HFFc6 (cell line): ENCODE measurements at regions not wholly inside any gene's neighbourhood (a gene's known extent, or its start where the extent isn't known, plus 50 kb on each side); places are given as distances from the start of the nearest gene placed in this dataset.

Source experiments
- DNase-seq: peaks from one replicate; pipeline ENCODE4 v3.0.0-alpha.2; 2018
- H3K27ac Mint-ChIP-seq: 2 replicates; pipeline ENCODE4 v1.8.0; 2020; ENCODE audit warnings: mild to moderate bottlenecking, mixed read lengths
- H3K27me3 Mint-ChIP-seq: 2 replicates; pipeline ENCODE4 v1.8.0; 2021; ENCODE audit warnings: mild to moderate bottlenecking, moderate library complexity, mixed read lengths; ENCODE audit not compliant: insufficient read depth
- H3K36me3 Mint-ChIP-seq: 2 replicates; pipeline ENCODE4 v1.8.0; 2021; ENCODE audit warnings: low read depth, mixed read lengths
- H3K4me1 Mint-ChIP-seq: 2 replicates; pipeline ENCODE4 v1.8.0; 2020; ENCODE audit warnings: low read depth, mixed read lengths
- H3K4me3 Mint-ChIP-seq: 2 replicates; pipeline ENCODE4 v1.8.0; 2020; ENCODE audit warnings: mild to moderate bottlenecking, moderate library complexity, mixed read lengths
- H3K9me3 Mint-ChIP-seq: 2 replicates; pipeline ENCODE4 v1.8.0; 2020; ENCODE audit warnings: mild to moderate bottlenecking, mixed read lengths
- TF ChIP-seq, protein P1 (sequence below): fragments of 200-600 bp; sonication (generic); IDR thresholded peaks from 2 replicates; pipeline ENCODE4 v1.5.0; 2021; ENCODE audit warnings: antibody characterized with exemption, mild to moderate bottlenecking

DNA sequence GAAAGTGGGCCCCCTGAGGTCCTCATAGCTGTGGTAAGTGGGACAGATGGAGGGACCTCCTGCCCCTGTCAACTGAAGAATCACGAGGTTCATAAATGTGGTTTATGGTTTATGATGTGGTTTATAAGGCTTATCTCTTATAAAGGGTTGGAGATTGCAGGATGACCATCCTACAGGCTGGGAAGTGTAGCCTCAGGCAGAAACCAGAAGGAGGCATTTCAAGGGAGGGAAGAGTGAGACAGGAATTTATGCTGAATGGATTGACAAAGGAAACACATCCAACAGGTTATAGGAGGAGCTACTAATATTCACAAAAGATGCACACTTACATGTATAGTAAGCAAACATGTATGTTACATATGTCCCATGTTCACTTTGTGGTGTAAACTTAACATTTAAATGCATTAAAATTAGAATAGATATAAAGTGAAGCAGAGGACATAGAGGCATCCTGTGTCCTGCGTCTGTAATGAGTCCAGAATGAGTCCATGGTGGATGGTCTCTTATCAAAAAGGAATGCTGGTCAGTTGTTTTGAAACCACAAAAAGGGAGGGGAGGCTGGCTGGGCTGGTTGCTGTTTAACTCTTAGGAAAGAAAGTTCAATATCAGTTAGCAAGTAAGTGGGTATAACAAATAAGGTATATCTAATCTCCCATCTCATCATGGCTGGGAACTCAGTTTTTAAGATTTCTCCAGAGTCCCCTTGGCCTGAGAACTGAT lies 149.0 kb upstream of the RMST start:
- Mint-ChIP-seq H3K4me3 (no peak overlapping the region), H3K27ac (no peak overlapping the region), H3K27me3 (no peaks in the 10 kb centered on the region), H3K36me3 (no peaks in the 10 kb centered on the region), H3K9me3 (peaks cover 6% of the 10 kb centered on the region; the same call in 1 of the 2 replicates), H3K4me1 (no peaks in the 10 kb centered on the region)
- no peak for DNase-seq
- TF ChIP-seq, protein P1, sequence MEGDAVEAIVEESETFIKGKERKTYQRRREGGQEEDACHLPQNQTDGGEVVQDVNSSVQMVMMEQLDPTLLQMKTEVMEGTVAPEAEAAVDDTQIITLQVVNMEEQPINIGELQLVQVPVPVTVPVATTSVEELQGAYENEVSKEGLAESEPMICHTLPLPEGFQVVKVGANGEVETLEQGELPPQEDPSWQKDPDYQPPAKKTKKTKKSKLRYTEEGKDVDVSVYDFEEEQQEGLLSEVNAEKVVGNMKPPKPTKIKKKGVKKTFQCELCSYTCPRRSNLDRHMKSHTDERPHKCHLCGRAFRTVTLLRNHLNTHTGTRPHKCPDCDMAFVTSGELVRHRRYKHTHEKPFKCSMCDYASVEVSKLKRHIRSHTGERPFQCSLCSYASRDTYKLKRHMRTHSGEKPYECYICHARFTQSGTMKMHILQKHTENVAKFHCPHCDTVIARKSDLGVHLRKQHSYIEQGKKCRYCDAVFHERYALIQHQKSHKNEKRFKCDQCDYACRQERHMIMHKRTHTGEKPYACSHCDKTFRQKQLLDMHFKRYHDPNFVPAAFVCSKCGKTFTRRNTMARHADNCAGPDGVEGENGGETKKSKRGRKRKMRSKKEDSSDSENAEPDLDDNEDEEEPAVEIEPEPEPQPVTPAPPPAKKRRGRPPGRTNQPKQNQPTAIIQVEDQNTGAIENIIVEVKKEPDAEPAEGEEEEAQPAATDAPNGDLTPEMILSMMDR, result no peak

DNA sequence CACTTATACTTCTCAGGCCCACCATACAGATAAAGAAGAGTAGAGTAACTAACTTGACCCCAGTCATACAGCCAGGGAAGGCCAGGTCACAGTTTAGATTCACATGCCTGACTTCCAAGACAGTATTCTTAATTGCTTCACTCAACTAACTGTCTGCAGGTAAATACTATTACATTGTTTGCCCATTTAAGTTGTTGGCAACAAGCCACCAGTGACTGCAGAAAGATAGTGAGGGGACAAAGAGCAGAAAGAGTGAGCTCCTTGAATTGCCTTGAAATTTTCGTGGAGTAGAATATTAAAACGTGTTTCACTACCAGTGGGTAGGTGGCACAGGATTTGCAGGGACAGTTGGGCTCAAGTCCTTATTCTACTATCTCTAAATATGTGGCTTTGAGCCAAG lies 146.3 kb upstream of the RMST start:
- no peaks in the 10 kb centered on the region for H3K4me1 Mint-ChIP-seq
- no peaks in the 10 kb centered on the region for H3K27me3 Mint-ChIP-seq
- no peak overlapping the region for H3K27ac Mint-ChIP-seq
- TF ChIP-seq, protein P1, result no peak
- peaks cover 6% of the 10 kb centered on the region; the same call in 1 of the 2 replicates for H3K9me3 Mint-ChIP-seq
- H3K4me3 Mint-ChIP-seq, result no peak overlapping the region
- no peak for DNase-seq
- no peaks in the 10 kb centered on the region for H3K36me3 Mint-ChIP-seq

DNA sequence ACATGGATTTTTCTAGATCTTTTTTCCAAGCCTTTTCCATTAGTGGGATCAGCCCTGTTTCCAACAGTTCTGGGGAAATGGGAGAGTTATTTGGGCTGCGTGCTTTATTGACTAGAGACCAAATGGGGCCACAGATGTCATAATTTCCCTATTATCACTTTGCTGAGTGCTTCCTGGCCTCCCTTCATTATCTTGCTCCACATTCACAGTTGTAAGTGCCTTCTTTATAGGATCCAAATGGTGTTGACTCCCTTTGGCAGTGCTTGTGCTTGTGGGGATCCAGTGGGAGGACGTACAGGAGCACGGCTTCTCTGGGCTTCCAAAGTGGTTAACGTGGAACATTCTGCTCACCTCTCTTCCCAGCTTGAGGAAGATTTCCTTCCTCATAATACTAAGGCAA lies 141.0 kb upstream of the RMST start:
- DNase-seq, result no peak
- no peaks in the 10 kb centered on the region for H3K27me3 Mint-ChIP-seq
- peaks cover 5% of the 10 kb centered on the region; the same call in 1 of the 2 replicates for H3K36me3 Mint-ChIP-seq
- no peak overlapping the region for H3K4me3 Mint-ChIP-seq
- H3K9me3 Mint-ChIP-seq, result peaks cover 21% of the 10 kb centered on the region
- H3K4me1 Mint-ChIP-seq, result no peaks in the 10 kb centered on the region
- TF ChIP-seq, protein P1, result no peak
- no peak overlapping the region for H3K27ac Mint-ChIP-seq

DNA sequence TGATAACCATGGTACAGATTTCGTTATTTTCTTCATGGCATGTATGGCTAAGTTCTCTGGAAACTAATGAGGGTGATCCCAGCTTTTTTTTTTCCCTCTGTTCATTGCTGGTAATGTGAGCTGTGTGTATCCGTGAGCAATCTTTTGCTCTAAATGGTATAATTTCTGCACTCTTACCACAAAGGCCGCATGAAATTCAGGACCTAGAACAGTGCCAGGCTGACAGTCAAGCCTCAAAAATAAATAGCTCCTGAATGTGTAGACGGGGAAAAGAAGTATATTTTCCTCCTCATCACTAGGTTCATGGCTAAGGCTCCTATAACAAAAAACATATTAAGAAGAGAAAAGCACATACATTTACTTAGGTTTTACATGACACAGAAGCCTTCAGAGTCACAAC lies 140.2 kb upstream of the RMST start:
- Mint-ChIP-seq H3K27me3 (no peaks in the 10 kb centered on the region), H3K36me3 (peaks cover 5% of the 10 kb centered on the region; the same call in 1 of the 2 replicates), H3K4me3 (no peak overlapping the region), H3K27ac (no peak overlapping the region), H3K4me1 (no peaks in the 10 kb centered on the region), H3K9me3 (peaks cover 22% of the 10 kb centered on the region)
- DNase-seq, result no peak
- TF ChIP-seq, protein P1, result no peak

DNA sequence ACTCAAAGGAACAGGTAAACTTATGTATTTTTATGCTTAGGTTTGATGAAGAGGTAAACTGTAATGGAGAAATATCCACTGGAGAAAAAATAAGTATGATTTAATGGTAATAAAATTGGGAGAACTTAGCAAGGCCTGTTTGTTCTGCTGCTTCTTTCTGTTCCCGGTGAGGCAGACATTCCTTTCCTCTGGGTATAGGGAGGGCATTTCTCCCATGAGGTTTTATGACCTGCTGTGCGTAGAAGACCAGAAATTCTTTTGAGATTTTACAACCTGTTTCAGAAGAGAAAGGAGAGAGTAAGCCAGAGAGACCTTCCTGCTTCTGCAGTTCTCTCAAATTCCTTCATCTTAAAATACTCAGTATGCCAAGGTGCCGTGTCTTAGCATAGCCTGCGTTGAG lies 139.4 kb upstream of the RMST start:
- H3K4me3 Mint-ChIP-seq, result no peak overlapping the region
- H3K36me3 Mint-ChIP-seq, result peaks cover 5% of the 10 kb centered on the region; the same call in 1 of the 2 replicates
- H3K27me3 Mint-ChIP-seq, result no peaks in the 10 kb centered on the region
- no peaks in the 10 kb centered on the region for H3K4me1 Mint-ChIP-seq
- peaks cover 24% of the 10 kb centered on the region for H3K9me3 Mint-ChIP-seq
- H3K27ac Mint-ChIP-seq, result no peak overlapping the region
- TF ChIP-seq, protein P1, result no peak
- DNase-seq, result no peak
